Kidney (tissue), 13 donors: ENCODE measurements at regions not wholly inside any gene's neighbourhood (a gene's known extent, or its start where the extent isn't known, plus 50 kb on each side); places are given as distances from the start of the nearest gene placed in this dataset.

Source experiments
- DNase-seq, 5 donors: peaks; one replicate each; pipeline ENCODE4 v3.0.0-alpha.2; 2013 to 2020
- FAIRE-seq: peaks from 2 replicates; lab custom pipeline; 2012; peaks lifted over from hg19 to GRCh38; lab: Jason Lieb, UNC
- H3K27ac ChIP-seq, 2 donors: one replicate each; pipeline ENCODE4 v1.7.0; 2013; ENCODE audit warnings: low read depth in 2 of 2, low read length in 2 of 2, inconsistent platforms in 1 of 2
- H3K27me3 ChIP-seq: one replicate; pipeline ENCODE4 v1.7.1; 2013; ENCODE audit warnings: low read length, inconsistent platforms; ENCODE audit not compliant: control insufficient read depth, insufficient read depth
- H3K36me3 ChIP-seq, 3 donors: one replicate each; pipeline versions ENCODE4 v1.7.0 to v1.7.1; 2013; ENCODE audit warnings: low read length in 3 of 3, control low read depth in 1 of 3, inconsistent platforms in 1 of 3; ENCODE audit not compliant: insufficient read depth in 3 of 3, control insufficient read depth in 2 of 3
- H3K4me1 ChIP-seq, 3 donors: one replicate each; pipeline versions ENCODE4 v1.7.0 to v1.7.1; 2013; ENCODE audit warnings: low read length in 3 of 3, inconsistent platforms in 1 of 3, low read depth in 1 of 3; ENCODE audit not compliant: control insufficient read depth in 2 of 3, insufficient read depth in 2 of 3
- H3K4me3 ChIP-seq, 3 donors: one replicate each; pipeline versions ENCODE4 v1.7.0 to v1.8.1; 2013; ENCODE audit warnings: low read length in 3 of 3, control low read depth in 1 of 3, inconsistent platforms in 1 of 3
- H3K9ac ChIP-seq, 3 donors: one replicate each; pipeline versions ENCODE4 v1.7.0 to v1.7.1; 2013; ENCODE audit warnings: low read length in 3 of 3, control low read depth in 1 of 3, inconsistent platforms in 1 of 3
- H3K9me3 ChIP-seq, 3 donors: one replicate each; pipeline versions ENCODE4 v1.7.0 to v1.7.1; 2013; ENCODE audit warnings: low read length in 3 of 3, control low read depth in 1 of 3, inconsistent platforms in 1 of 3; ENCODE audit not compliant: control insufficient read depth in 2 of 3, insufficient read depth in 1 of 3
- intact Hi-C: fragments of 100-400 bp; cut with DNase I; formaldehyde crosslinking; loops from one replicate; pipeline ENCODE4 v1.11.1; 2022
- TF ChIP-seq, protein P1 (sequence below): IDR thresholded peaks from 3 replicates; pipeline ENCODE4 v1.5.1; 2012; ENCODE audit warnings: mild to moderate bottlenecking, moderate library complexity, borderline replicate concordance; ENCODE audit not compliant: insufficient read depth; ENCODE audit errors: extremely low read depth
- donor health status: control.
- donor health status: control.
- donor health status: control.
- donor health status: control.
- donor health status: control.
- donor health status: DM: yes; HTN: yes; CAD: no.
- donor health status: Normal renal cell carcinoma (clear cell type).

DNA sequence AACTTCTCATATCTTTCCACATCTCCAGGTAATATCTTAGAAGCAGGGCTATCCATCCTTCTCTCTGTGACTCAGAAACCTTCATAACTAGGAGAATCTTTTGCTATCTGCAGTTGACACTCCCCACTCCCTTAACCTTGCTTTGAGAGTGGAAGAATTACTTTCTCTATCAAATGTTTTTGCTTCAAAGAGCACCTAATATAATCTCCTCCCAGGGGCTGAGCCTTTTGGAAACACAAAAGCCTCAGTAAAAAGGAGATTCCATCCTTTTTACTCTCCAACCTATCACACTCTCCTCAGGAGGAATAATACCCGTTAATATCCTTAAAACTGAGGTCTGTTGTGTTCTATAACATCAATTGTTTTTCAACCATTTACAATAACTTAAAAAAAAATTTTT, 94.9 kb upstream of the DNAJC10 start:
- no peak overlapping the region for H3K4me3 ChIP-seq
- no peaks in the 10 kb centered on the region for H3K27me3 ChIP-seq
- no peak overlapping the region for H3K9ac ChIP-seq
- no peak for FAIRE-seq
- H3K36me3 ChIP-seq: no peaks in the 10 kb centered on the region
- no peak overlapping the region for H3K27ac ChIP-seq
- TF ChIP-seq, protein P1, sequence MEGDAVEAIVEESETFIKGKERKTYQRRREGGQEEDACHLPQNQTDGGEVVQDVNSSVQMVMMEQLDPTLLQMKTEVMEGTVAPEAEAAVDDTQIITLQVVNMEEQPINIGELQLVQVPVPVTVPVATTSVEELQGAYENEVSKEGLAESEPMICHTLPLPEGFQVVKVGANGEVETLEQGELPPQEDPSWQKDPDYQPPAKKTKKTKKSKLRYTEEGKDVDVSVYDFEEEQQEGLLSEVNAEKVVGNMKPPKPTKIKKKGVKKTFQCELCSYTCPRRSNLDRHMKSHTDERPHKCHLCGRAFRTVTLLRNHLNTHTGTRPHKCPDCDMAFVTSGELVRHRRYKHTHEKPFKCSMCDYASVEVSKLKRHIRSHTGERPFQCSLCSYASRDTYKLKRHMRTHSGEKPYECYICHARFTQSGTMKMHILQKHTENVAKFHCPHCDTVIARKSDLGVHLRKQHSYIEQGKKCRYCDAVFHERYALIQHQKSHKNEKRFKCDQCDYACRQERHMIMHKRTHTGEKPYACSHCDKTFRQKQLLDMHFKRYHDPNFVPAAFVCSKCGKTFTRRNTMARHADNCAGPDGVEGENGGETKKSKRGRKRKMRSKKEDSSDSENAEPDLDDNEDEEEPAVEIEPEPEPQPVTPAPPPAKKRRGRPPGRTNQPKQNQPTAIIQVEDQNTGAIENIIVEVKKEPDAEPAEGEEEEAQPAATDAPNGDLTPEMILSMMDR: no peak
- H3K4me1 ChIP-seq: peaks cover 0 to 4% (median 0%) of the 10 kb centered on the region in 3 donors
- no peak for DNase-seq
- intact Hi-C loops: no loop called here
- H3K9me3 ChIP-seq: no peaks in the 10 kb centered on the region

DNA sequence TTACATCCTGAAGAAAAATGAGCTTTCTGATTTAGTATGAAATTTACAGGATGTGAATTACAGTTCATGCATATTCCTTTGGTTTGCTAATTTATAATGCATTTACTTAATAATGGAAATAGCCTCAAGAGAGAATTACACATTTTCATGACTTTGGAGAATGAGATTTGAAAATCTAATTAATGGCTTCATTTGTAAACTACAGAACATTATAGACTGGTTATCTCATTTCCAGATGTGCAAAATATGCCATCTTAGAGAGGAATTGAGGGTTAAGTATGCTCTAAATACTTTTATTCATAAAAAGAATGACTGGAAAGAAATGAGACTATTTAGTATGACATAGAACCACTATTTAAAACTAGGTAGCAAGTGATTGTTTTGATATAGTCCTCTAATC, 94.2 kb upstream of the DNAJC10 start:
- H3K27ac ChIP-seq: no peak overlapping the region

DNA sequence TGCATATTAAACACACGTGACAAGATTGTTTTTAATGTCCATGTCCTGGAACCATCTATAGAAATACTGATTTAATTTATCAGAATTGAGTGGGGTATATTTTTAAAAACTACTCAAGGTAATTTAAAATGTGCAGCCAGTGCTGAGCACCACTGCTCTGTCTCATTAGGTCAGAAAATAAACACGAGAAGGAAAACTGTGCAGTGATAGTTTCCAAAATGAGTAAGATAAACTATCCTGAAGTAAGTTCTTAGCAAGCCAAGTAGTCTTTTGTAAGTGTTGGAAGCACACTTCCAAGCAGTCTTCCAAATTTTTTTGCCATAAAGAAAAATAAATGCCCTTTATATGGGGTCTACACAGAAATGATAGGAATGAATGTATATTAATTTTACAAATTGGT, 93.8 kb upstream of the DNAJC10 start:
- Histone ChIP-seq H3K4me1 (no peaks in the 10 kb centered on the region), H3K9me3 (no peaks in the 10 kb centered on the region), H3K27ac (no peak overlapping the region), H3K36me3 (no peaks in the 10 kb centered on the region), H3K4me3 (no peak overlapping the region), H3K9ac (no peak overlapping the region), H3K27me3 (no peaks in the 10 kb centered on the region)
- FAIRE-seq: no peak
- TF ChIP-seq, protein P1: no peak
- intact Hi-C loops: no loop called here
- DNase-seq: no peak

More for the DNA sequence above, 94.2 kb upstream of the DNAJC10 start:
- intact Hi-C loops: no loop called here
- no peaks in the 10 kb centered on the region for H3K27me3 ChIP-seq
- peaks cover 0 to under 1% (median 0%) of the 10 kb centered on the region in 3 donors for H3K4me1 ChIP-seq
- H3K4me3 ChIP-seq: no peak overlapping the region
- DNase-seq: no peak
- FAIRE-seq: no peak
- H3K36me3 ChIP-seq: no peaks in the 10 kb centered on the region
- no peak overlapping the region for H3K9ac ChIP-seq
- TF ChIP-seq, protein P1: no peak
- no peaks in the 10 kb centered on the region for H3K9me3 ChIP-seq

DNA sequence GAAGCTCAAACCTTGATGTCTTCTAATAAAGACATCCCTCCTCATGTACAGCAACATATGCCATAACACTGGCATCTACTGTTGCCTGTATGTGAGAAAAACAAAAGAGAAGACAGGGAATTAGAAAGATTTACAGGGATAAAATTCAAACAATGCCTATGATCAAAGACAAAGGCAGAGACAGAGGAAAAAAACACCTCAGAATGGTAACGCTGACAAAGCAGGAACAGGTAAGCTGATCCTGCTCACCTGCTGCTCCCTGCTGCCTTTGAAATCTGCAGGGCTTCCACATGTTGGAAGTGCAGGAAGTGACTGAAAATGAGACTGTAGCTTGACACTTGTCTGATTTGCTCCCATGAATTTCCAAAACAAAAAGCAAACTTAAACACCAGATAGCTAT, 90.2 kb upstream of the DNAJC10 start:
- Histone ChIP-seq H3K4me3 (no peak overlapping the region), H3K9ac (no peak overlapping the region), H3K27ac (no peak overlapping the region), H3K36me3 (no peaks in the 10 kb centered on the region), H3K4me1 (no peaks in the 10 kb centered on the region), H3K9me3 (no peaks in the 10 kb centered on the region), H3K27me3 (no peaks in the 10 kb centered on the region)
- intact Hi-C loops: no loop called here
- no peak for FAIRE-seq
- TF ChIP-seq, protein P1: no peak
- peak in 3 of 5 donors; percentile 21 to 50 (median 39) for DNase-seq
